ENCODE measurements at regions not wholly inside any gene's neighbourhood (a gene's known extent, or its start where the extent isn't known, plus 50 kb on each side); places are given as distances from the start of the nearest gene placed in this dataset.

DNA sequence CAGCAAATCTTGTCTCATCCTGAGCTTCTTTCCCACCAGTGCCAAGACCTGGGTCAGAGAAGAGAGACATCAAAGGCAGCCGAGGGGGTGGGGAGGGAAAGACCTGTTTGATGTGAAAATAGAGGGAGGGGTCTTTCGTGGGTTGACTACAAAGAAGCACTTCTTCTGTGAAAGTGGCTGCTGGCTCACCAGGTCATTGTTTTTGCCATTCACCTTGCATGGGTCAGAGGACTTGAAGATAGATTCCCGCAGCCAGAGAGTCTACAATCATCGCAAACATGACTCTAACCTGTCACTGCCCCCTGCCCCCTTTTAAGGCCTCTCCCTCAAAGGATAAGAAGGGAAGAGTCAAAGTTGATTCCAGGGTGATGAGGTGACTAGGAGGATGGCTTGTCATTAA lies 166.1 kb upstream of the BMPER start (continued):
- TF ChIP-seq NFAT5 (CRISPR knock-in tag; IDR thresholded peaks at IDR 0.05) = no peak
- TF ChIP-seq, protein P1, sequence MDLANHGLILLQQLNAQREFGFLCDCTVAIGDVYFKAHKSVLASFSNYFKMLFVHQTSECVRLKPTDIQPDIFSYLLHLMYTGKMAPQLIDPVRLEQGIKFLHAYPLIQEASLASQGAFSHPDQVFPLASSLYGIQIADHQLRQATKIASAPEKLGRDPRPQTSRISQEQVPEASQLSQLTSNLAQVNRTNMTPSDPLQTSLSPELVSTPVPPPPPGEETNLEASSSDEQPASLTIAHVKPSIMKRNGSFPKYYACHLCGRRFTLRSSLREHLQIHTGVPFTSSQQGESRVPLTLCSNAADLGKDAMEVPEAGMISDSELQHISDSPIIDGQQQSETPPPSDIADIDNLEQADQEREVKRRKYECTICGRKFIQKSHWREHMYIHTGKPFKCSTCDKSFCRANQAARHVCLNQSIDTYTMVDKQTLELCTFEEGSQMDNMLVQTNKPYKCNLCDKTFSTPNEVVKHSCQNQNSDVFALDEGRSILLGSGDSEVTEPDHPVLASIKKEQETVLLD (CRISPR knock-in tag; IDR thresholded peaks at IDR 0.05; ENCODE audit: low read depth) = no peak
- TF ChIP-seq ZSCAN12 (CRISPR knock-in tag; IDR thresholded peaks at IDR 0.05) = no peak
- TF ChIP-seq, protein P2, sequence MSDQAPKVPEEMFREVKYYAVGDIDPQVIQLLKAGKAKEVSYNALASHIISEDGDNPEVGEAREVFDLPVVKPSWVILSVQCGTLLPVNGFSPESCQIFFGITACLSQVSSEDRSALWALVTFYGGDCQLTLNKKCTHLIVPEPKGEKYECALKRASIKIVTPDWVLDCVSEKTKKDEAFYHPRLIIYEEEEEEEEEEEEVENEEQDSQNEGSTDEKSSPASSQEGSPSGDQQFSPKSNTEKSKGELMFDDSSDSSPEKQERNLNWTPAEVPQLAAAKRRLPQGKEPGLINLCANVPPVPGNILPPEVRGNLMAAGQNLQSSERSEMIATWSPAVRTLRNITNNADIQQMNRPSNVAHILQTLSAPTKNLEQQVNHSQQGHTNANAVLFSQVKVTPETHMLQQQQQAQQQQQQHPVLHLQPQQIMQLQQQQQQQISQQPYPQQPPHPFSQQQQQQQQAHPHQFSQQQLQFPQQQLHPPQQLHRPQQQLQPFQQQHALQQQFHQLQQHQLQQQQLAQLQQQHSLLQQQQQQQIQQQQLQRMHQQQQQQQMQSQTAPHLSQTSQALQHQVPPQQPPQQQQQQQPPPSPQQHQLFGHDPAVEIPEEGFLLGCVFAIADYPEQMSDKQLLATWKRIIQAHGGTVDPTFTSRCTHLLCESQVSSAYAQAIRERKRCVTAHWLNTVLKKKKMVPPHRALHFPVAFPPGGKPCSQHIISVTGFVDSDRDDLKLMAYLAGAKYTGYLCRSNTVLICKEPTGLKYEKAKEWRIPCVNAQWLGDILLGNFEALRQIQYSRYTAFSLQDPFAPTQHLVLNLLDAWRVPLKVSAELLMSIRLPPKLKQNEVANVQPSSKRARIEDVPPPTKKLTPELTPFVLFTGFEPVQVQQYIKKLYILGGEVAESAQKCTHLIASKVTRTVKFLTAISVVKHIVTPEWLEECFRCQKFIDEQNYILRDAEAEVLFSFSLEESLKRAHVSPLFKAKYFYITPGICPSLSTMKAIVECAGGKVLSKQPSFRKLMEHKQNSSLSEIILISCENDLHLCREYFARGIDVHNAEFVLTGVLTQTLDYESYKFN (CRISPR knock-in tag; conservative IDR thresholded peaks at IDR 0.05) = 0 out of 2 replicates have a peak, but pooled peaks have one; percentile 30
- TF ChIP-seq ZNF280B (CRISPR knock-in tag; IDR thresholded peaks at IDR 0.05; ENCODE audit: borderline replicate concordance) = no peak
- TF ChIP-seq, protein P3, sequence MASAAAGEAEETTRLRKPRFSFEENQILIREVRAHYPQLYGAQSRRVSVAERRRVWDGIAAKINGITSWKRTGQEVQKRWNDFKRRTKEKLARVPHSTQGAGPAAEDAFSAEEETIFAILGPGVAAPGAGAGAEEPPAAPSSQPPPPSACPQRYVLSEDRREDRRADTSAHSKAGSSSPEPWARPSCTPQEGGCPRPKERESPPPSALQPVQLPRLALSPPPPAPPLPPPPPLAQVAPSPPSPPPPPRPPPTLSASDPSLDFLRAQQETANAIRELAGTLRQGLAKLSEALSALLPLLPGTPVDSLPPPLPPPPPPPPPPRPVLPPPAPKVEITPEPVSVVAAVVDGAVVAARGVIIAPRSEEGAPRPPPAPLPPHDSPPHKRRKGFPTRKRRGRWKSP (CRISPR knock-in tag; IDR thresholded peaks at IDR 0.05) = no peak
- peak; percentile 75 for TF ChIP-seq NR2F2 (IDR thresholded peaks at IDR 0.05; ENCODE audit: borderline replicate concordance, low read depth)
- TF ChIP-seq ZKSCAN8 (CRISPR knock-in tag; IDR thresholded peaks at IDR 0.05; ENCODE audit: borderline replicate concordance) = no peak
- no peak for TF ChIP-seq TFE3 (CRISPR knock-in tag; IDR thresholded peaks at IDR 0.05)
- no peak for TF ChIP-seq SOX6 (IDR thresholded peaks at IDR 0.05)
- peak; percentile 33 for TF ChIP-seq SOX6 (CRISPR knock-in tag; IDR thresholded peaks at IDR 0.05)

All from HepG2 (cell line).